OCI-LY1 (cell line): ENCODE measurements at regions not wholly inside any gene's neighbourhood (a gene's known extent, or its start where the extent isn't known, plus 50 kb on each side); places are given as distances from the start of the nearest gene placed in this dataset.

Experiments used
- CTCF ChIP-seq: fragments of 200-600 bp; sonication (generic), shearing (Covaris generic); IDR thresholded peaks from 2 replicates; pipeline ENCODE4 v1.5.1; 2017; ENCODE audit warnings: mild to moderate bottlenecking, antibody characterized with exemption, low read length, moderate library complexity, mixed read lengths
- EZH2 ChIP-seq: fragments of 200-600 bp; sonication (generic), shearing (Covaris generic); IDR thresholded peaks from 2 replicates; pipeline ENCODE4 v1.8.0; 2017; ENCODE audit warnings: borderline replicate concordance, mixed run types, mild to moderate bottlenecking, antibody characterized with exemption, low read length, moderate library complexity, mixed read lengths

- no peak for TF ChIP-seq CTCF
- TF ChIP-seq EZH2, result no peak
Measured at GRCh38 chr6:15909290-15910070, 219.4 kb upstream of the MYLIP start.
